ENCODE measurements at regions not wholly inside any gene's neighbourhood (a gene's known extent, or its start where the extent isn't known, plus 50 kb on each side); places are given as distances from the start of the nearest gene placed in this dataset.
A peak's percentile ranks its signal among the peaks of the same experiment; 100 is the strongest.

DNA sequence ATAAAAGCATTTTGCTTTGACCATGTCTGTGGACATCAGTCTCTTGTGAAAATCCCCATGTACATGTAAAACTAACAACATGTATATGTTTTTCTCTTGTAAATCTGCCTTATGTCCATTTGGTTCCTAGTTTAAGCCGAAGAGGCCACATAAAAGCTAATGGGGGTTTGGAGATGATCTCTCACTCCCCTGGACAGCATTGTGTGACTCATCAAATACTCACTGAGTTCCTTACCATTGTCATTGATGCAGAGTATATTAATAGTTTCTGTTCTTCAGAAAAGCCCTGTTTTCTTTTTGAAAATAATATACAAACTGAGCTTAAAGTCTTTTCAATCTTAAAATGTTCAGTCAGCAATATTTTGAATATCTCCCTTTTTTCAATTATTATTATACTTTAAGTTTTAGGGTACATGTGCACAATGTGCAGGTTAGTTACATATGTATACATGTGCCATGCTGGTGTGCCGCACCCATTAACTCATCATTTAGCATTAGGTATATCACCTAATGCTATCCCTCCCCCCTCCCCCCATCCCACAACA is 536.7 kb upstream of the HTR2A start:
- no peaks in the 10 kb centered on the region for H3K27me3 ChIP-seq (ENCODE audit: control insufficient read depth, insufficient read depth, low read length)
- no peak overlapping the region for H3K4me3 ChIP-seq (ENCODE audit: low read depth, low read length)
- TF ChIP-seq, protein P1, sequence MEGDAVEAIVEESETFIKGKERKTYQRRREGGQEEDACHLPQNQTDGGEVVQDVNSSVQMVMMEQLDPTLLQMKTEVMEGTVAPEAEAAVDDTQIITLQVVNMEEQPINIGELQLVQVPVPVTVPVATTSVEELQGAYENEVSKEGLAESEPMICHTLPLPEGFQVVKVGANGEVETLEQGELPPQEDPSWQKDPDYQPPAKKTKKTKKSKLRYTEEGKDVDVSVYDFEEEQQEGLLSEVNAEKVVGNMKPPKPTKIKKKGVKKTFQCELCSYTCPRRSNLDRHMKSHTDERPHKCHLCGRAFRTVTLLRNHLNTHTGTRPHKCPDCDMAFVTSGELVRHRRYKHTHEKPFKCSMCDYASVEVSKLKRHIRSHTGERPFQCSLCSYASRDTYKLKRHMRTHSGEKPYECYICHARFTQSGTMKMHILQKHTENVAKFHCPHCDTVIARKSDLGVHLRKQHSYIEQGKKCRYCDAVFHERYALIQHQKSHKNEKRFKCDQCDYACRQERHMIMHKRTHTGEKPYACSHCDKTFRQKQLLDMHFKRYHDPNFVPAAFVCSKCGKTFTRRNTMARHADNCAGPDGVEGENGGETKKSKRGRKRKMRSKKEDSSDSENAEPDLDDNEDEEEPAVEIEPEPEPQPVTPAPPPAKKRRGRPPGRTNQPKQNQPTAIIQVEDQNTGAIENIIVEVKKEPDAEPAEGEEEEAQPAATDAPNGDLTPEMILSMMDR (IDR thresholded peaks at IDR 0.05; ENCODE audit: insufficient read depth, low read length, poor library complexity, severe bottlenecking): no peak
- no peak for DNase-seq (ENCODE audit: low read depth)
- no peaks in the 10 kb centered on the region for H3K36me3 ChIP-seq (ENCODE audit: control insufficient read depth, insufficient read depth, low read length)

- no peak overlapping the region for H3K4me3 ChIP-seq (ENCODE audit: low read depth, low read length)
- TF ChIP-seq, protein P1 (IDR thresholded peaks at IDR 0.05; ENCODE audit: insufficient read depth, low read length, poor library complexity, severe bottlenecking): no peak
- DNase-seq (ENCODE audit: low read depth): peak; percentile 19
- H3K27me3 ChIP-seq (ENCODE audit: control insufficient read depth, insufficient read depth, low read length): no peaks in the 10 kb centered on the region
- H3K36me3 ChIP-seq (ENCODE audit: control insufficient read depth, insufficient read depth, low read length): no peaks in the 10 kb centered on the region
Observed at GRCh38 chr13:47426126-47426849, 529.4 kb upstream of the HTR2A start.

GRCh38 chr13:47421525-47421924 is 524.7 kb upstream of the HTR2A start:
- Histone ChIP-seq H3K36me3 (ENCODE audit: control insufficient read depth, insufficient read depth, low read length) (no peaks in the 10 kb centered on the region), H3K27me3 (ENCODE audit: control insufficient read depth, insufficient read depth, low read length) (no peaks in the 10 kb centered on the region), H3K4me3 (ENCODE audit: low read depth, low read length) (no peak overlapping the region)
- TF ChIP-seq, protein P1 (IDR thresholded peaks at IDR 0.05; ENCODE audit: insufficient read depth, low read length, poor library complexity, severe bottlenecking): no peak
- DNase-seq (ENCODE audit: low read depth): no peak

- no peak for DNase-seq (ENCODE audit: low read depth)
- Histone ChIP-seq H3K36me3 (ENCODE audit: control insufficient read depth, insufficient read depth, low read length) (no peaks in the 10 kb centered on the region), H3K27me3 (ENCODE audit: control insufficient read depth, insufficient read depth, low read length) (no peaks in the 10 kb centered on the region), H3K4me3 (ENCODE audit: low read depth, low read length) (no peak overlapping the region)
- TF ChIP-seq, protein P1 (IDR thresholded peaks at IDR 0.05; ENCODE audit: insufficient read depth, low read length, poor library complexity, severe bottlenecking): no peak
Observed at GRCh38 chr13:47420568-47420967, 523.7 kb upstream of the HTR2A start.

- no peak for DNase-seq (ENCODE audit: low read depth)
- no peaks in the 10 kb centered on the region for H3K27me3 ChIP-seq (ENCODE audit: control insufficient read depth, insufficient read depth, low read length)
- TF ChIP-seq, protein P1 (IDR thresholded peaks at IDR 0.05; ENCODE audit: insufficient read depth, low read length, poor library complexity, severe bottlenecking): no peak
- H3K36me3 ChIP-seq (ENCODE audit: control insufficient read depth, insufficient read depth, low read length): no peaks in the 10 kb centered on the region
- H3K4me3 ChIP-seq (ENCODE audit: low read depth, low read length): no peak overlapping the region
Observed at GRCh38 chr13:47420020-47420419, 523.2 kb upstream of the HTR2A start.

All from kidney epithelial cell (primary cell).